ENCODE measurements at regions not wholly inside any gene's neighbourhood (a gene's known extent, or its start where the extent isn't known, plus 50 kb on each side); places are given as distances from the start of the nearest gene placed in this dataset.
"Not testable (repeated sequence)": the region's sequence is repeated elsewhere in the genome, so short reads cannot be mapped to it uniquely, and the experiment has no call there.

GRCh38 chr7:131083781-131084180, 243.9 kb upstream of the MKLN1 start:
- Histone ChIP-seq H3K27ac (no peak overlapping the region), H3K4me3 (no peak overlapping the region), H3K9me3 (no peaks in the 10 kb centered on the region), H3K27me3 (no peaks in the 10 kb centered on the region), H3K4me1 (peaks cover 0 to 7% (median 2%) of the 10 kb centered on the region in 4 donors), H3K36me3 (no peaks in the 10 kb centered on the region)
- no peak for DNase-seq
- TF ChIP-seq POLR2A (IDR thresholded peaks at IDR 0.05) (no peak), CTCF (IDR thresholded peaks at IDR 0.05) (no peak)

- not testable (repeated sequence) for H3K4me1 ChIP-seq, H3K27me3 ChIP-seq, DNase-seq, H3K4me3 ChIP-seq, H3K9me3 ChIP-seq, H3K36me3 ChIP-seq, H3K27ac ChIP-seq
These were observed 243.3 kb upstream of the MKLN1 start for GRCh38 chr7:131084336-131084735.

GRCh38 chr7:131087756-131088658, 239.7 kb upstream of the MKLN1 start:
- Histone ChIP-seq H3K27ac (no peak overlapping the region), H3K4me3 (no peak overlapping the region), H3K9me3 (no peaks in the 10 kb centered on the region), H3K27me3 (no peaks in the 10 kb centered on the region), H3K4me1 (peaks cover 0 to 7% (median 4%) of the 10 kb centered on the region in 4 donors), H3K36me3 (no peaks in the 10 kb centered on the region)
- no peak for DNase-seq
- no peak for TF ChIP-seq POLR2A (IDR thresholded peaks at IDR 0.05)
- TF ChIP-seq CTCF (IDR thresholded peaks at IDR 0.05), result no peak

GRCh38 chr7:131090188-131090587, 237.5 kb upstream of the MKLN1 start:
- DNase-seq, result no peak
- Histone ChIP-seq H3K4me1 (peaks cover 0 to 7% (median 5%) of the 10 kb centered on the region in 4 donors), H3K27ac (no peak overlapping the region), H3K36me3 (no peaks in the 10 kb centered on the region), H3K9me3 (no peaks in the 10 kb centered on the region), H3K4me3 (no peak overlapping the region), H3K27me3 (no peaks in the 10 kb centered on the region)
- TF ChIP-seq POLR2A (IDR thresholded peaks at IDR 0.05) (no peak), CTCF (IDR thresholded peaks at IDR 0.05) (no peak)

- H3K36me3 ChIP-seq, result no peaks in the 10 kb centered on the region
- no peak for TF ChIP-seq CTCF (IDR thresholded peaks at IDR 0.05)
- H3K9me3 ChIP-seq, result no peaks in the 10 kb centered on the region
- no peak overlapping the region for H3K4me3 ChIP-seq
- H3K27ac ChIP-seq, result no peak overlapping the region
- H3K4me1 ChIP-seq, result peaks cover 0 to 7% (median 5%) of the 10 kb centered on the region in 4 donors
- no peak for DNase-seq
- no peaks in the 10 kb centered on the region for H3K27me3 ChIP-seq
These were observed 236.6 kb upstream of the MKLN1 start for GRCh38 chr7:131090886-131091692.

GRCh38 chr7:131094685-131095084, 233.0 kb upstream of the MKLN1 start:
- Histone ChIP-seq H3K4me3 (no peak overlapping the region), H3K27ac (no peak overlapping the region), H3K27me3 (no peaks in the 10 kb centered on the region), H3K36me3 (peaks cover 0 to 6% (median 0%) of the 10 kb centered on the region in 3 donors), H3K4me1 (peaks cover 0 to 32% (median 13%) of the 10 kb centered on the region in 4 donors), H3K9me3 (no peaks in the 10 kb centered on the region)
- TF ChIP-seq POLR2A (IDR thresholded peaks at IDR 0.05), result no peak
- TF ChIP-seq CTCF (IDR thresholded peaks at IDR 0.05), result no peak
- DNase-seq, result peak in 1 of 3 donors; percentile 41

All from Peyer's patch (tissue), 4 donors.